Gastroesophageal sphincter (tissue), 3 donors: ENCODE measurements at regions not wholly inside any gene's neighbourhood (a gene's known extent, or its start where the extent isn't known, plus 50 kb on each side); places are given as distances from the start of the nearest gene placed in this dataset.

Source experiments
- EP300 ChIP-seq: sonication (generic); formaldehyde crosslinking; IDR thresholded peaks from one replicate; pipeline ENCODE4 v1.6.1; 2017; ENCODE audit warnings: antibody characterized with exemption, mild to moderate bottlenecking
- POLR2A ChIP-seq, 2 donors: fragments of 450-650 bp; IDR thresholded peaks; one replicate each; pipeline ENCODE4 v1.6.1; 2017; ENCODE audit warnings: antibody characterized with exemption in 2 of 2, mild to moderate bottlenecking in 2 of 2, moderate library complexity in 1 of 2
- POLR2AphosphoS5 ChIP-seq: sonication (generic); formaldehyde crosslinking; IDR thresholded peaks from one replicate; pipeline ENCODE4 v1.6.1; 2017; ENCODE audit warnings: antibody characterized with exemption
- TF ChIP-seq, protein P1 (sequence below), 4 experiments: fragments of 200-600 bp in 2 of 4; fragments of 450-650 bp in 2 of 4; sonication (generic) in 1 of 4; IDR thresholded peaks; one replicate each; pipeline ENCODE4 v1.5.1; 2017 to 2019; ENCODE audit warnings: antibody characterized with exemption in 4 of 4, mild to moderate bottlenecking in 2 of 4, moderate library complexity in 2 of 4

DNA sequence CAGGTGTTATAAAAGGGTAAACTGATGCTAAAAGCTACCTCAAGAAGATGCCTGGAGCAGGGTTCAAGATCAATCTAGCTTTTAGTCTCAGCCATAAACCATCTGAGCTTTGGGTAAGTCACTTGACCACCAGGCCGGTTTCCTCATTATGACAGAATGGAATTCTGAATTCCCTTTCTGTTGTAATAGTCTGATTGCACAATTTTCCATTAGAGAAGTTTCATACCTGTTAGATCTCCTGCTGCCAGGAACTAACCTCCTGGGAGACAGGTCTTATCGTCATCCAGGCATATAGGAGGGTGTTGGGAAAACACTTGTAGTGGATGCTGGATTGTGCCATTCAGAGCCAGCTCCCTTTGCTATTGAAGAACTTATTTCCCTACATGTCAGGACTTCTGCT is 272.5 kb downstream of the TDRD15 start:
- TF ChIP-seq, protein P1, sequence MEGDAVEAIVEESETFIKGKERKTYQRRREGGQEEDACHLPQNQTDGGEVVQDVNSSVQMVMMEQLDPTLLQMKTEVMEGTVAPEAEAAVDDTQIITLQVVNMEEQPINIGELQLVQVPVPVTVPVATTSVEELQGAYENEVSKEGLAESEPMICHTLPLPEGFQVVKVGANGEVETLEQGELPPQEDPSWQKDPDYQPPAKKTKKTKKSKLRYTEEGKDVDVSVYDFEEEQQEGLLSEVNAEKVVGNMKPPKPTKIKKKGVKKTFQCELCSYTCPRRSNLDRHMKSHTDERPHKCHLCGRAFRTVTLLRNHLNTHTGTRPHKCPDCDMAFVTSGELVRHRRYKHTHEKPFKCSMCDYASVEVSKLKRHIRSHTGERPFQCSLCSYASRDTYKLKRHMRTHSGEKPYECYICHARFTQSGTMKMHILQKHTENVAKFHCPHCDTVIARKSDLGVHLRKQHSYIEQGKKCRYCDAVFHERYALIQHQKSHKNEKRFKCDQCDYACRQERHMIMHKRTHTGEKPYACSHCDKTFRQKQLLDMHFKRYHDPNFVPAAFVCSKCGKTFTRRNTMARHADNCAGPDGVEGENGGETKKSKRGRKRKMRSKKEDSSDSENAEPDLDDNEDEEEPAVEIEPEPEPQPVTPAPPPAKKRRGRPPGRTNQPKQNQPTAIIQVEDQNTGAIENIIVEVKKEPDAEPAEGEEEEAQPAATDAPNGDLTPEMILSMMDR (IDR thresholded peaks at IDR 0.05): no peak
- TF ChIP-seq POLR2AphosphoS5 (no peak), POLR2A (IDR thresholded peaks at IDR 0.05) (no peak), EP300 (no peak)
